Pons (tissue), 1 donor: ENCODE measurements at regions not wholly inside any gene's neighbourhood (a gene's known extent, or its start where the extent isn't known, plus 50 kb on each side); places are given as distances from the start of the nearest gene placed in this dataset.

Experiments used
- DNase-seq: peaks from one replicate; pipeline ENCODE4 v3.0.0-alpha.2; 2016; ENCODE audit warnings: low spot score

- DNase-seq = no peak
These were observed 356.2 kb downstream of the CHSY3 start for GRCh38 chr5:130260481-130260880.

GRCh38 chr5:130251931-130252330, 347.7 kb downstream of the CHSY3 start:
- no peak for DNase-seq

GRCh38 chr5:130243641-130244040, 339.4 kb downstream of the CHSY3 start:
- no peak for DNase-seq

- no peak for DNase-seq
These were observed 333.5 kb downstream of the CHSY3 start for GRCh38 chr5:130237721-130238120.
